NCI-H510A (cell line): ENCODE measurements at regions not wholly inside any gene's neighbourhood (a gene's known extent, or its start where the extent isn't known, plus 50 kb on each side); places are given as distances from the start of the nearest gene placed in this dataset.

ENCODE experiments used
- DNase-seq: peaks from one replicate; lab custom pipeline; 2025; lab: John Stamatoyannopoulos, UW

DNA sequence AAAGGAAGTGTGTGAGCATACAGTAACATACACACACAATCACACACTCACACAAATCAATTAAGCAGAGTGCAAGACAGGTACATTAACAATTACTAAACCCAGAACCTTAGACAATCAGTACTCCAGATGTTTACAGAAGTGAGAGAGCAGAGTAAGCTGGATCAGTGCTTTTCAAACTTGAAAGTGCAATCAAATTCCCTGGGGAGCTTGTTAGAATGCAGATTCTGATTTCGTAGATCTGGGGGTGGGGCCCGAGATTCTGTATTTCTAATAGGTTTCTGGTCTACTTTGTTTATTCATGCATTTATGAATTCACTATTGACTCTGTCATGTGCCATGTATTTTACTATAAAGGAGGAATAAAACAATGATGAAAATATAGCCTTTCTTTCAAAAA, 179.6 kb upstream of the PHYHIPL start:
- no peak for DNase-seq

DNA sequence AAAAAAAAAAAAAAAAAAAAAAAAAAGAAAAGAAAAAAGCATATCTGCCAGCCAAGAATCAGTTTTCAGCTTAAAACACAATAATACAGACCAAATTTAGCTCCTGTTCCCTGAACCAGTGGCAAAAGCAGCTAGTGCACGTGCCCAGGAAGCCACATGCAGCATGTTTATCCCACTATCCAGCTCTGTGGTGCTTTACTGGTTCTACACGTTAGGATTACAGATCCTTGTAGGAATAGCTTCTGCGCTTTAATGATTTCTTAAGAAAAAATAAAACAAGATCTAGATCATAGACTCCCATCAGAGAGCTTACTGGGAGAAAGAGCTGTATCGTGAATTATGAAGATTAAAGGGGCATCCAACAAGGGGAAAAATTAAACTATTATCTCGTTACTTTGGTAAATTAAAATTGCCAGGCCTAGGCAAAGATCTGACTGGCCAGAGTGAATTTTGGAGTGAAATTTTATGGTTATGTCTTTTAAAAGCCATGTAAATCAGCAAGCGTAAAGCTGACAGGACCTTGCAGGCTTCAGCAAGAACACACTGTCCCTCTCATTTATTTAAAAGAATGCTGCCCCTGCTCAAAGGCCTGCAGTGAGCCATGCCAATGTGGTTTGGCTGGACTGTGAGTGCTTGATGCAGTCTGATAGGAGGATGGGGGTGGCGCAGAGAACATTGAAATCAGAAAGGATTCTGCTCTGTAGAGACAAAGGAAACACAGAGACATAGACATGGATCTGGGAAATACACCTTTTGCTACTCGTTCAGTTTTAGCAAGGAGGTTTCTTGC, 177.3 kb upstream of the PHYHIPL start:
- no peak for DNase-seq

DNA sequence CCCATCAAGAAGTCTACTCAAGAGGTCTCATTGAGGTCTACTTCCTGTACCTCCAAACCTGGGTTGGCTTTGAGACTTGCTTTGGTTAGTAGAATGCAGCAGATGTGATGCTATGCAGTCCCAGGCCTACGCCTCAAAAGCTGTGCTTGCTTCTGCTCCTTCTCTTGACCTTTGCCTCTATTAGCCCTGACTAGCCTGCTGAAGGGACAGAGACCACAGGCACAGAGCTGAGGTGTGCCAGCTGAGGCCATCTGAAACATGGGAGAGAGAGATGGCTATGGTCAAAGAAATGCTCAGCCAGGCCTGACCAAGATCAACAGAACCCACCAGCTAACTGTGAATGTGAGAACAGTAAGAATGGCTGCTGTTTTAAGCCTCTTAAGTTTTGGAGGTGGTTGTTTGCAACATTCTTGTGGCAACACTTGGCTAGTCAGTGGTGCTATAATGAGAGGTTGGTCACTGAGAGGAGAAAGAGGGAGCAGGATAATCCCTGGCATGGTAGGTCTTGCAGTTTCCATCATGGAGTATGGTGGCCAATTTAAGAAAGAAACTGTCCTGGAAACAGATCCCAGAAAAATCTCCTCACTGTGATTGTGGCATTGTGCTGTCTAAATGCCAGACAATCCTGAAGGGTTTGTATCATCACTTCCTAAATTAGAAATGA, 176.1 kb upstream of the PHYHIPL start:
- DNase-seq, result no peak

DNA sequence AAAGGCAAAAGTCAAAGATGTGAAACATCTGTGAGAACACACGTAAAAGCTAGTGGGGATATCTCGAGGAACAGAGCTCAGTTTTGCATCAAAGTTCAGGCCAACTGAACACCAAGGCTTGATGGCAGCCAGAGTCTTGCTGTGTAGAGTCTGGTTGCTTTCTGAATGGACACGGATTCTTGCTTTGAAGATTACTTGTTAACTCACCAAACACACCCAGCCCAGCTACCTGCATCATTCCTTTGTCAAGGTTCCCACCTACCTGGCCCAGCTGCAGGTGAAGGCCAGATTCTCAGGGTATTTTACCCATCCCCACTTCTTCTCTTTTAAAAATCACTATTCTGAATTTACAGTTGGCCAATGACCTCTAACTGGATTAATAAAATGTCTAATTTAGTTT, 174.4 kb upstream of the PHYHIPL start:
- no peak for DNase-seq

DNA sequence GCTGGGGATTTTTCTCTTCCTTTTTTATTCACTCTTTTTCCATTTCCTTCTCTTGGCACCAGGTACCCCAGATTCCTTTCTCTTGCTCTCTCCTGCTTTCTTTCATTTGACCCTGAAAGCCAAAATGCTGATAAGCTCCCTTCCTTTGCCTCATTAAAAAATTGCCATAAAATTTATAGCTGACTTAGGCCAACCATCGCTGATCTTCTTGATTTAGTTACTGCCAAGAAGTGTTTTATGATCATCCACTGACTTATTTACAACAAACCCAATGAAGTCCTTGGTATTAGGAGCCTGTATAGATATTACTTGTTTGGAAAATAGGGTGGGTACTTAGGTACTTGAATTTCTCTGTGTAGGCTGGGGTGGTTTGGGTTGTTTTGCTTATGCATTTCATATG, 173.2 kb upstream of the PHYHIPL start:
- no peak for DNase-seq

DNA sequence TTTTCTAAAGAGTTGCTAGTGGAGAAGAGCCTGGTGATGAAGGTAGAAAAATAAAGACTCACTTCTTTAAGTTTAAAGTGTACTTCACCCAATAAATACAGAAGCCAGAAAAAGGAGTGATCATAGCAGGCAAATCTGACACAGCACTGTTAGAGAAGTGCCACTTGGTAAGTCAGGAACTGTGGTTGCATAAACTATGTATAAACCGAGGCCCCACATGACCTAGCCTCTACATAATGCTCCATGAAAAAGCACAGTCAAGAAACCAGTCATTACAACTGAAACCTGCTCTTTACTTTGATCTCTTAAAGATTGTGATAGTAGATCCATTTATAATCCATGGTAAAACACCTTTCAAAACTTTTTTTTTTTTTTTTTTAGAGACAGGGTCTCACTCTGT, 172.1 kb upstream of the PHYHIPL start:
- no peak for DNase-seq

DNA sequence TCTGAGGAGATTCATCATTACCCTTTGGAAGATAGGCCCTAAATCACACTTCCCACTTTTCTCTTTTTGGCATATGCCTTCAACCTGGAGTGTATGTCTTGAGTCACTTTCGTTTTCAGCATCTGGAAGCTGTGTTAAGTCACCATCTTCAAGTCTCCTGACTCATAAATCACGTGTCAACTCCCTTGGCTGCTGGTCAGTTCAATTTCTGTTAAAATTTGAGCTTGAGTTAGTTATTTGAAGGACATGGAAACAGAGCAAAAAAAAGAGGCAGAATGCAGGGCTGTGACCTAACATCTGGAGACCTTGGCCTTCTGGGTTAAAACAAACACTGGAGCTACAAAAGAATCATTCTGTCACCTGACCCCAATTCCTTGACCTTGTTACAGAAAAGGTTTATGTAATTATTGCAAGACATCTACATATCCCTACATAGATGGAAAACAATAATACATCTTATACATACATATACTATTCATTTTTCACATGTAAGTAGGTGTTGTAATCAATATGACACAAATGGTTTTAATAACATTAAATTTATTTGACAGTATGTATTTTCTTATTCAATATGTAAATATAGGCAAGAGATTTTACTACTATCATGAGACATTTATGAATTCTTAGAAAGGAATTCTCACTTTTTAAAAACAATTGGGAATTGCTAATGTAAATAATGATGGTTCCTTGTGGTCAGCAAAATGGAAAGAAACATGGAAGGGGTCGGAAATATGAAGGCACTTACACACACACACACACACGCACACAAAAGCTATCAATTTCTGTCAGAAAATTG, 169.7 kb upstream of the PHYHIPL start:
- DNase-seq, result no peak

DNA sequence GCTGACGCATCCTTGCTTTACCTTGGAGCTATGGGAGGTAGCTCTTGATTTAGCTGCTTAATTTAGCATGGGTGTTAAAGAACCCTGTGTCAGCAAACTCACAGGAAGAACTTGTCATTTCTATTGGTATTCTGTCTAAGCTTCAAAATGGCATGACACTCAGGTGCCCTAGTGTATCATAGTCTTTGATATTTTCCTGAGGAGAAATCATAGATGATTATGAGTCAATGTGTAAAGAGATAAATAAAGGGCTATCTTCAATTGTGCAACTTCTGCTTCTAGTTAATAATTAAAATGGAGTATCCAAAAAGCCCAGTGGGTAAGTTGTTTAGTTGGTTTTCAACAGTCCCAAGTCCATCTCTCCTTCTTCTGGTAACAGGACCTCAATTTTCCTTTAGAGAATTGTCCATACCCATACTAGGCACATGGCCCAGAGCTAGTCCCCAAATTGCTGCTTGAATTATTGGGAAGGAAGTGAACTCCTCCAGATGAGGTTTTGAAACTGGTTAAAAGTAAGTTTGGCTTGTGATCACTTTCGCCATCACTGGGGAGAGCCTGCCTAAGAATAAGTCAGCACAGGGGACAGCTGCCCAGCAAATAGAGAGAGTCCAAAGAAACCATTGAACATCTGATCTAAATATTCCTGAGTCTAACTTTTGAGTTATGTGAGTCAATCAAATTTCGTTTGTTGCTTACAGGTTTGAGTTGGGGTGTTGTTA, 169.0 kb upstream of the PHYHIPL start:
- no peak for DNase-seq

DNA sequence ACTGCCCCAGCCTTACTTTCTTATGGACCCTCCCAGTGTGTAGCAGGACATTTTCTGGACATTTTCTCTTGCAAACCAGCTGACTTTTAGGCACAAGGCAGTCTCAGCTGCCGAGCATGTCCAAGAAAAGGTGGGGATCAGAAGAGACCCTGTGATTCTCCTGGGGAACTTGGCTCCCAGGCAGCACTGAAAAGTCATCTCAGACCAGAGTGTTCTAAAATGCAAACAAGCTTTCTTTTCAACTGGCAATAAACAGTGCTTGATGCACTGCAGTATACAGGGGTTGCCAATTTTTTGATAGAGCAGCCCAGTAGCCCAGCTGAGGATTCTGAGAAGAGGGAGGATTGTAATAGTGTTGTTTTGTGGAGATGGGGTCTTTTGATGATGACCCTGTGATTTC, 168.0 kb upstream of the PHYHIPL start:
- no peak for DNase-seq

DNA sequence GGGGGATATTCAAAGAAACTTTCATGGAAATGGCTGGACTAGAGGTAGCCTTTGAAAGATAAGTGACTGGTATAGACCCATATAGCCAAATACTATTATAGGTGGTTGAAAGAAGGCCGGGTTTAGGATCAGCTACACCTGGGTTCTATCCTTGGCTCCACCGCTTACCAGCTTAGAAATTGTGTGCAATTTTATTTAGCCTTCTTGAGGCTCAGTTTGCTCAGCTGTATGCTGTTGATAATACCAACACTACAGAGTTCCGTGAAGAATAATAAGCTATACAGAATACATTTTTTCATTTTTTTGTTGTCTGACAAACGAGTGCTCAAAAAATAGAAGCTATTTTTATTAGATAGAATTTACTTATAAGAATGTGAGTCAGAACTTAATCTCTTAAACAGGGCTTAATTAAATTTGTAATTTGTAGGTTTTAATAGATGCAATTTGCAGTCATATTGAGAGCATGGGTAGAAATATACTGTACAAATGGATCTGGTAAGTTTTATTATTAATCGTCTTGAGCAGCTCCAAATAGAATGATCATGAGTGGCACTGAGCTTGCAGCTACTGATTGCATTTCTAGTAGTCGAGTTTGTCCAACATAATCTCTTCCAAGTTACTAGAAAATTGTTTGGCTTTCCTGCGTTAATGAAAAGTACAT, 164.3 kb upstream of the PHYHIPL start:
- DNase-seq, result no peak

DNA sequence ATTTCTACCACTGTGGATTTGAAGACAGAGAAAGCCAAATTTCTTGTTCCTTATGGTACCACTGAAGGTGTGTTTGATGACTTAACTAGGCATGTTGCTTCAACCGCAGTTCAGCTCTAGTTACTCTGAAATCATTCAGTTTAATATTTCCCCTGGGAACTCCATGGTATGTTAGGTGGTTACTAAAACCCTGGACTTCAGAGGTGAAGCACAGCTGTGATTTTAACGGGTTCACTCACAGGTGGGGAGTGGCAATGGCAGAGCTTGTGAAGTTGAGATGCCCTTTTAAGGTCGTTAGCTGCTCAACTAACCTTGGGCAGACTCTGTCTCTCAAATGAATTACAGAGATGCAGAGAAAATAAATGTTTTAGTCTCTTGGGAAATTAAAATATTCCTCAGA, 163.6 kb upstream of the PHYHIPL start:
- no peak for DNase-seq

DNA sequence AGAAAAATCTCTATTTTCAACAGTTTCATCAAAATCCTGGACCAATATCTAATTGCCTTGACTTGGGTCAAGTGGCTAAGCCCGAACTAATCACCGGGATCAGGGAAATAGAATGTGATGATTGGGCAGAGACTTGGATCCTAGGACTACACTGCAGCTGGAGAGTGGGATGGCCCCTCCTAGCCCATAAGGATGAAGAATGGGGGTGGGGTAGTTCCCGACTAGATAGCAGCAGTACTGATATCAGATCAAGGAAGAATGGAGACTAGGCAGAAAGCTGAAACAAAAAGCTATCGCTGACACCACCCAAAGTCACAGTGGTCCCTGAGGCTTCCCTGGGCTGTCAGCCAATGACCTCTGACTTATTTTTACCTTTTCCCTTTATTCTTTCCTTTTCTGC, 160.4 kb upstream of the PHYHIPL start:
- no peak for DNase-seq

DNA sequence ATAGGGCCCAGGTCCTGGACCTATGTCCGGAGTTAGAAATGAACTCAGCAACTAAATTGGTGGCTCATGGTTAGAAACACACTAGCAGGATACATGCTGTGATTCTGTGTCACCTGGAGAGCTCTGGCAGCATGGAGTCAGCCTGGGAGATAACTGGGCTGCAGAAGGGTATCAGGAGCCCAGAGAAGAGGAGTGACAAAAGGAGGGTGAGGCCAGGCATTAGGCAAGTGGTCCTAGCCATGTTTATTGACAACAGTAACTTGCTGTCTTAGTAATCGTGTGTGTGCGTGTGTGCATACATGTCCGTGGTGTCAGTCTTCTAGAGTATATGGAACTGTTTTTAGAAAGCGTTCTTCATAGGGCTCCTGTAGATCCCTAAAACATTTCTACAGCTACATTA, 157.5 kb upstream of the PHYHIPL start:
- DNase-seq, result no peak

DNA sequence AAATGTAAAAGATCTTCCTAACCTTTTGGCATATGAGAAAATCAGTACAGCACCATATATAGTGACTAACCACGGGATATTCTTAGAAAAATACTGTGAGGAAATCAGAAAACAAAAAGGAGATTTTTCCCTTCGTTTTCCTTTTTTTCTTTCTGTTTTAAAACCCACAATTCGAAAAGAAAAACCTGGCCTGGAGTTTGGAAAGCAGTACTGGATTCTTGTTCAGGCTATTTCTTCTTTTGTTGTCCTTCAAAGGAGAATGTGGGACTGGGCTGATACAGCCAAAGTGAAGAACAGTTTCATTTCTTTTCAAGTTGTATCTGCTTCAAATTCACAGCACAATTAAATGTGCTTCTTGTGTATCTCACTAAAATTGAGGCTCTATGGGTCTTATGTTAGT, 156.8 kb upstream of the PHYHIPL start:
- DNase-seq, result no peak

DNA sequence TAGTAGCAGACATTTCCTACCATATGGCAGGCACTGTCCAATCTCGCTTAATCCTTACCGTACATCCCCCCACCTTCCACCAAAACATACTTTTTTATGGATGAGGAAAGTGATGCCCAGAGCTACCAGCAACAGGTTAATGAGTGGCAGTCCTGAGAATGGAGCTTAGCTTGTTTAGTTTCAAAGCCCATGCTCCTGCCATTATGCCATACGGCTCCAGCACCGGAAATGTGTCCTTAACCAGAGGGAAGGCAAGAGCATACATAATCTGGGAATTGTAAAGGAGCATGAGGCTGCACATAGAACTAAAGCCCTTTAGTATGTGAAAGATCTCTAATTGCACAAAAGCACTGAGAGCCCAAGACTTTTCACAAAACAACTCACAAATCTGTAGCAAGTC, 155.9 kb upstream of the PHYHIPL start:
- no peak for DNase-seq

DNA sequence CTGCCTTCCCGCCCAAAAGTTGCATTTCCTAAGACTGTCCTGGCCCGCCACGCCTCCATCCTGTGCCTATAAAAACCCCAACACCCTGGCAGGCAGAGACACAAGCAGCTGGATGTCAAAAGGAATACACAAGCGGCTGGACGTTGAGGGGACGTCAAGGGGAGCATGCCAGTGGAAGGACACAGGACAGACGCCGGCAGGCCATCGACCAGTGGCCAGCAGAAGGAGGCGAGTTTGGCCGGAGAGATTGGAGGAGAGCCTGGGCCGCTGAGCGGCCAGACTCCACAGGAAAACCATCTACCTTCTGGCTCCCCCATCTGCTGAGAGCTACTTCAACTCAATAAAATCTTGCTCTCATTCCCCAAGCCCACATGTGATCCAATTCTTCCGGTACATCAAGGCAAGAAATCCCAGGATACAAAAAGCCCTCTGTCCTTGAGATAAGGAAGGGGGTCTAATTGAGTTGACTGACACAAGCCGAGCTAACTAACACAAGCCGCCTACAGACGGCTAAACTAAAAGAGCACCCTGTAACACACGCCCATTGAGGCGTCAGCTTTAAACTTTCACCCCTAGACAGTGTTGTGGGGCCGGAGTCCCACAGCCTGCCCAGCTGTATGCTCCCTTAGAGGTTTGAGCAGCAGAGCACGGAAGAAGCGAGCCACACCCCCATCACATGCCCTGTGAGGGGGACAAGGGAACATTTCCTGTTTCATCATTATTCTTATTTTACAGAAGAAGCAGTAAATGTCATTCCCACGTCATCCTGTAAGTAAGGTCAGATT, 150.3 kb upstream of the PHYHIPL start:
- no peak for DNase-seq

DNA sequence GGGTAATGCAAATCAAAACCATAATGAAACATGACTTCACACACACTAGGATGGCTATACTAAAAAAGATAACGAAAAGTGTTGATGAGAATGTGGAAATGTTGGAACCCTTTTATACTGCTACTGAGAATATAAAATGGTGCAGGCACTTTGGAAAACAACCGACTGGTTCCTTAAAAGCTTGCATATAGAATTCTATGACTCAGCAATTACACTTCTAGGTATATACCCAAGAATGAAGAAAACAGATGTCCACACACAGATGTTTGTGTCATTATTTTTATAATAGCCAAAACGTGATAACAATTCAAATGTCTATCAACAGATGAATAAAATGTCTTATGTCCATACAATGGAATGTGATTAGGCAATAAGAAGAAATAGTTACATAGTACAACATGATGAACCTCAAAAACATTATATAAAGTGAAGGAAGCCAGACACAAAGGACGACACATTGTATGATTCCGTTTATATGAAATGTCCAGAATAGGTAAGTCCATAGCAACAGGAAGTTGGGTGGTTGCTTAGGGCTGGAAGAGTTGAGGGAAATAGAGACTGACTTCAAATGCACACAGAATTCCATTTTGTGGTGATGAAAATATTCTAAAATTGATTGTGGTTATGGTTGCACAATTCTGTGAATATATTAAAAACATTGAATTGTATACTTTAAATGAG, 148.3 kb upstream of the PHYHIPL start:
- no peak for DNase-seq

DNA sequence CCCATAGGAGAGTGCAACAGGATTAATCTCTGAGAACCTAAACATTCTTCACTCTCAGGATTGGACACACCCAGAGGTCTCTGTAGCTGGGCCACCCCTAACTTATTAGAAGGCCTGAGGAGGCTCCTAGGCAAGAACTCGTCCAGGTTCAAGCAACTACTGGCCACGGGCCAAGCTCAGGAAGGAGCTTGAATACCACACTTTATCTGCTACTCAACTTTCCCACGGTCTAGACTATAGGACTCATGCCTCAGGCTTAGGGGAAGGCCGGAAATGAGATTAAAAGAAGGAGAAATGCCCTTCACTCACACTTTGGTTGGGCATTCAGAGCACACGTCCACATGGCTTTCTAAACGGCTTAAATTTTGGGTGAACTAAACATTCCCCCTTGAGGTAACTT, 142.8 kb upstream of the PHYHIPL start:
- no peak for DNase-seq

DNA sequence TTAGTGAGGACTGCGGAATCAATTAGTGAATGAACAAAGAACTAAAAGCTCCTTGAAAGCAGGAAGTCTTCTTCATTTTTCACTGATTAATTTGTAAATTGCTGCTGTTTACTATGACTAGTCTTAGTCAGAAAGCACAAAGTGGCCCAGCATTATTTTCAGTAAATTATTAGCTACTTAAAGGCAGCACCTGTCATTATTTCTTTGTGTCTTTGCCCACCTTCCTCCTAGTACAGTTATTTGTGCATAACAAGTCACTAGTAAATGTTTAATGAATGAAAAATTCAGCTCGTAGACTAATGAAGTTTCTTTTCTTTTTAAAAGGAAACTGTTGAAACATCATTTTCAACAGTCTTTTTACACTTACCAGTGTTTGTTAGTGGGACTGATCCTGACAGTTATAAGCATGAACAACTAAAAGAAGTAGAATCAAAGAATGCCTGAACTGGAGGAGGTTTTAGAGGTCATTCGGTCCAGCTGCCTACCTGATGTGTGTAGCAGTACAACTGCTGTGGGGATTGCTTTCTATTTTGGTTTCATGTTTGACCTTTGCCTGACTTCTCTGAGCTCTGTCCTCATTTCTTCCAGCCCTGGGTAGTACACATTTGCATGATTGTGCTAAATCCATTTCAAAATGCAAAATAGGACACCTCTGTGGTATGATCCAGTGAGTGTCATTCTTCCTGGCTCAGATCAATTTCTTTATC, 140.0 kb upstream of the PHYHIPL start:
- no peak for DNase-seq

DNA sequence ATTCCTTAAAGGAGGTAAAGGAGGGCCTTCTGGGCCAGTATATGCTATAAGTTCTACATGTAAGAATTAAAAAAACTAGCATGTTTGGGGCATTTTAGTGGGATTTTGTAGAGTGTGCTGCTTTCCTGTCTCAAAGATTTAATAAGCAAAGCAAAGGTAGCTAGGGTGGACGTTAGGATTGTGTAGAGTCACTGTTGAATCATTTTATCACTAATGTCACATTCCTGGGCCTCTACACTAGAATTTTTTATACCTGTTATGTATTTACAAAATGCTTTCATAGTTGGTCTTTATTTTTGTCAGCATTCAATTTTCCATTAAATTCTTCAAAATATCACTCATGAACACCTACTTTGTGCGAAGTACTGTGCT, 139.4 kb upstream of the PHYHIPL start:
- DNase-seq, result no peak
